Smooth muscle cell (in vitro differentiated cells): ENCODE measurements at regions not wholly inside any gene's neighbourhood (a gene's known extent, or its start where the extent isn't known, plus 50 kb on each side); places are given as distances from the start of the nearest gene placed in this dataset.

Experiments
- DNase-seq: peaks from one replicate; lab custom pipeline; 2025; ENCODE audit not compliant: unreplicated experiment; lab: John Stamatoyannopoulos, UW
- H2AFZ ChIP-seq: fragments of 200-600 bp; sonication (generic); 2 replicates; pipeline ENCODE4 v1.6.0; 2016; ENCODE audit warnings: antibody characterized with exemption, low read depth, mild to moderate bottlenecking
- H3F3A ChIP-seq: fragments of 200-600 bp; sonication (generic); 2 replicates; pipeline ENCODE4 v1.6.0; 2017; ENCODE audit warnings: antibody characterized with exemption, low read depth
- H3K27ac ChIP-seq: fragments of 200-600 bp; sonication (generic); 2 replicates; pipeline ENCODE4 v1.5.1; 2016; ENCODE audit warnings: low read depth, mild to moderate bottlenecking
- H3K27me3 ChIP-seq: fragments of 200-600 bp; sonication (generic); 2 replicates; pipeline ENCODE4 v1.6.1; 2016; ENCODE audit warnings: low read depth, mild to moderate bottlenecking
- H3K36me3 ChIP-seq: fragments of 200-600 bp; sonication (generic); 2 replicates; pipeline ENCODE4 v1.5.1; 2016; ENCODE audit warnings: low read depth
- H3K4me1 ChIP-seq: fragments of 200-600 bp; sonication (generic); 2 replicates; pipeline ENCODE4 v1.5.1; 2016; ENCODE audit warnings: low read depth
- H3K4me2 ChIP-seq: fragments of 200-600 bp; sonication (generic); 2 replicates; pipeline ENCODE4 v1.6.0; 2016; ENCODE audit warnings: mild to moderate bottlenecking
- H3K4me3 ChIP-seq: fragments of 200-600 bp; sonication (generic); 2 replicates; pipeline ENCODE4 v1.5.1; 2016; ENCODE audit warnings: mild to moderate bottlenecking
- H3K79me2 ChIP-seq: fragments of 200-600 bp; sonication (generic); 2 replicates; pipeline ENCODE4 v1.6.0; 2016; ENCODE audit warnings: low read depth, mild to moderate bottlenecking
- H3K9ac ChIP-seq: fragments of 200-600 bp; sonication (generic); 2 replicates; pipeline ENCODE4 v1.6.0; 2016; ENCODE audit warnings: low read depth
- H3K9me3 ChIP-seq: fragments of 200-600 bp; sonication (generic); replicated peaks from 2 replicates; pipeline ENCODE4 v1.5.1; 2016; ENCODE audit warnings: low read depth
- H4K20me1 ChIP-seq: fragments of 200-600 bp; sonication (generic); 2 replicates; pipeline ENCODE4 v1.6.0; 2016; ENCODE audit warnings: low read depth
- CTCF ChIP-seq: fragments of 200-600 bp; sonication (generic); IDR thresholded peaks from 2 replicates; pipeline ENCODE4 v1.5.1; 2017; ENCODE audit warnings: borderline replicate concordance, mild to moderate bottlenecking, antibody characterized with exemption; ENCODE audit not compliant: insufficient read depth, poor library complexity, severe bottlenecking
- WGBS: methylation state at CpG from one replicate; pipeline ENCODE4 v1.1.7; 2016; ENCODE audit warnings: low lambda C conversion rate; 5-methylcytosine and 5-hydroxymethylcytosine counted together

- H3K4me2 ChIP-seq, result no peak overlapping the region
- no peak for TF ChIP-seq CTCF
- no peaks in the 10 kb centered on the region for H3K9me3 ChIP-seq
- no peak overlapping the region for H2AFZ ChIP-seq
- WGBS, result 91% methylated on average over 7 of the region's 7 CpGs
- no peaks in the 10 kb centered on the region for H4K20me1 ChIP-seq
- peaks cover 9% of the 10 kb centered on the region for H3K27me3 ChIP-seq
- DNase-seq, result no peak
- H3K79me2 ChIP-seq, result no peaks in the 10 kb centered on the region
- H3K9ac ChIP-seq, result no peak overlapping the region
- H3F3A ChIP-seq, result no peaks in the 10 kb centered on the region
- H3K4me3 ChIP-seq, result no peak overlapping the region
- H3K36me3 ChIP-seq, result no peaks in the 10 kb centered on the region
- H3K27ac ChIP-seq, result no peak overlapping the region
- no peaks in the 10 kb centered on the region for H3K4me1 ChIP-seq
Observed at GRCh38 chr13:31903111-31903815, 128.3 kb upstream of the FRY start.

- no peak overlapping the region for H3K9ac ChIP-seq
- TF ChIP-seq CTCF, result no peak
- no peak overlapping the region for H3K4me3 ChIP-seq
- H3K4me2 ChIP-seq, result no peak overlapping the region
- 69% methylated on average over 6 of the region's 6 CpGs for WGBS
- no peaks in the 10 kb centered on the region for H3K36me3 ChIP-seq
- H3K9me3 ChIP-seq, result no peaks in the 10 kb centered on the region
- no peak overlapping the region for H3K27ac ChIP-seq
- H3K79me2 ChIP-seq, result no peaks in the 10 kb centered on the region
- no peaks in the 10 kb centered on the region for H4K20me1 ChIP-seq
- no peaks in the 10 kb centered on the region for H3F3A ChIP-seq
- H2AFZ ChIP-seq, result no peak overlapping the region
- DNase-seq, result no peak
- H3K27me3 ChIP-seq, result peaks cover 9% of the 10 kb centered on the region
- no peaks in the 10 kb centered on the region for H3K4me1 ChIP-seq
Observed at GRCh38 chr13:31904941-31905824, 126.4 kb upstream of the FRY start.

GRCh38 chr13:31905961-31906360, 125.6 kb upstream of the FRY start:
- no peaks in the 10 kb centered on the region for H3F3A ChIP-seq
- H3K36me3 ChIP-seq, result no peaks in the 10 kb centered on the region
- no peaks in the 10 kb centered on the region for H3K79me2 ChIP-seq
- 38% methylated on average over 11 of the region's 11 CpGs for WGBS
- no peak overlapping the region for H2AFZ ChIP-seq
- H3K4me3 ChIP-seq, result no peak overlapping the region
- DNase-seq, result no peak
- H3K9me3 ChIP-seq, result no peaks in the 10 kb centered on the region
- H3K27ac ChIP-seq, result no peak overlapping the region
- H3K4me2 ChIP-seq, result no peak overlapping the region
- H4K20me1 ChIP-seq, result no peaks in the 10 kb centered on the region
- H3K27me3 ChIP-seq, result peaks cover 9% of the 10 kb centered on the region
- H3K9ac ChIP-seq, result no peak overlapping the region
- TF ChIP-seq CTCF, result no peak
- H3K4me1 ChIP-seq, result no peaks in the 10 kb centered on the region
